ENCODE measurements at regions not wholly inside any gene's neighbourhood (a gene's known extent, or its start where the extent isn't known, plus 50 kb on each side); places are given as distances from the start of the nearest gene placed in this dataset.
"Not testable (repeated sequence)": the region's sequence is repeated elsewhere in the genome, so short reads cannot be mapped to it uniquely, and the experiment has no call there.

DNA sequence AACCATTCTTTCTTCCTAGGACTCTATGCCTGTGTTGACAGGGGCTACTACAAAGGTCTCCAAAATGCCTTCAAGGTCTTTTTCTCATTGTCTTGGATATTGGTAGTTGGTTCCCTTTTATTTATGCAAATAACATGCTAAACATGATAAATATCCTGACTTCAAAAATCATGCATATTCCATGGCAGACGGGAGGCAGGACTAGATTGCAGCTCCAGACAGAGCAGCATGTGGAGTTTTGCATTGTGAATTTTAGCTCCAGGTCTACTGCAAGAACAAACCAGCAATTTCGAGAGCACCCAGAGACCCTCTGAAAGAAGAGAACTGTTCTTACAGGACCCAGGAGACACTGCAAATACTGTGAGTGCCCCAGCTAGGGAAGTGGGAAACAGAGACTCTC is 254.9 kb downstream of the RCHY1 start:
- H3K36me3 Mint-ChIP-seq (ENCODE audit: low read depth, unreplicated experiment), result no peaks in the 10 kb centered on the region
- H3K4me3 Mint-ChIP-seq (ENCODE audit: unreplicated experiment), result no peak overlapping the region
- TF ChIP-seq, protein P1, sequence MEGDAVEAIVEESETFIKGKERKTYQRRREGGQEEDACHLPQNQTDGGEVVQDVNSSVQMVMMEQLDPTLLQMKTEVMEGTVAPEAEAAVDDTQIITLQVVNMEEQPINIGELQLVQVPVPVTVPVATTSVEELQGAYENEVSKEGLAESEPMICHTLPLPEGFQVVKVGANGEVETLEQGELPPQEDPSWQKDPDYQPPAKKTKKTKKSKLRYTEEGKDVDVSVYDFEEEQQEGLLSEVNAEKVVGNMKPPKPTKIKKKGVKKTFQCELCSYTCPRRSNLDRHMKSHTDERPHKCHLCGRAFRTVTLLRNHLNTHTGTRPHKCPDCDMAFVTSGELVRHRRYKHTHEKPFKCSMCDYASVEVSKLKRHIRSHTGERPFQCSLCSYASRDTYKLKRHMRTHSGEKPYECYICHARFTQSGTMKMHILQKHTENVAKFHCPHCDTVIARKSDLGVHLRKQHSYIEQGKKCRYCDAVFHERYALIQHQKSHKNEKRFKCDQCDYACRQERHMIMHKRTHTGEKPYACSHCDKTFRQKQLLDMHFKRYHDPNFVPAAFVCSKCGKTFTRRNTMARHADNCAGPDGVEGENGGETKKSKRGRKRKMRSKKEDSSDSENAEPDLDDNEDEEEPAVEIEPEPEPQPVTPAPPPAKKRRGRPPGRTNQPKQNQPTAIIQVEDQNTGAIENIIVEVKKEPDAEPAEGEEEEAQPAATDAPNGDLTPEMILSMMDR (IDR thresholded peaks at IDR 0.05; ENCODE audit: unreplicated experiment), result no peak
- no peaks in the 10 kb centered on the region for H3K9me3 Mint-ChIP-seq (ENCODE audit: unreplicated experiment)
- no peak overlapping the region for H3K27ac Mint-ChIP-seq (ENCODE audit: unreplicated experiment)
- no peaks in the 10 kb centered on the region for H3K27me3 Mint-ChIP-seq (ENCODE audit: unreplicated experiment)
- no peaks in the 10 kb centered on the region for H3K4me1 Mint-ChIP-seq (ENCODE audit: unreplicated experiment)
- no peak for DNase-seq (ENCODE audit: low spot score)

GRCh38 chr4:75255261-75255660 is 258.9 kb downstream of the RCHY1 start:
- TF ChIP-seq, protein P1 (IDR thresholded peaks at IDR 0.05; ENCODE audit: unreplicated experiment), result no peak
- no peak overlapping the region for H3K4me3 Mint-ChIP-seq (ENCODE audit: unreplicated experiment)
- H3K27ac Mint-ChIP-seq (ENCODE audit: unreplicated experiment), result no peak overlapping the region
- H3K4me1 Mint-ChIP-seq (ENCODE audit: unreplicated experiment), result no peaks in the 10 kb centered on the region
- H3K36me3 Mint-ChIP-seq (ENCODE audit: low read depth, unreplicated experiment), result no peaks in the 10 kb centered on the region
- H3K27me3 Mint-ChIP-seq (ENCODE audit: unreplicated experiment), result no peaks in the 10 kb centered on the region
- no peak for DNase-seq (ENCODE audit: low spot score)
- no peaks in the 10 kb centered on the region for H3K9me3 Mint-ChIP-seq (ENCODE audit: unreplicated experiment)

DNA sequence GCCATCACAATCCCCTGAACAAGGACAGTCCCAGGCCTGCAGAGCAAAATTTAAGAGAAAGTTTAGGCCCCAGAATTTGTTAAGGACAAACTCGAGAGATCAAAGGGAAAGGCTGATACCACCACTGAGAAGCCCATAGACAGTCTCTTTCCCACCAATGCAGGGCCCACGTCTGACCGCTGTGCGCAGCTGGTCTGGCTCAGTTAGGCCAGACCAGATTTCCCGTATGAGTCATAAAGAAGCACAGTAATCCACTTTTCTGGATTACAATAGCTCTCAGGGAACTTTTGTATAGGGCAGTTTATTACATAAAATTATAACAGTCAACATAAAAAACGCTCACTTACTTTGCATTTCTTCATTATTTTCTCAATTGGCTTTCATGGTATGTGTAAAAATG is 259.5 kb downstream of the RCHY1 start:
- Mint-ChIP-seq H3K27me3 (ENCODE audit: unreplicated experiment) (no peaks in the 10 kb centered on the region), H3K36me3 (ENCODE audit: low read depth, unreplicated experiment) (no peaks in the 10 kb centered on the region), H3K4me3 (ENCODE audit: unreplicated experiment) (no peak overlapping the region), H3K9me3 (ENCODE audit: unreplicated experiment) (no peaks in the 10 kb centered on the region), H3K4me1 (ENCODE audit: unreplicated experiment) (peaks cover under 1% of the 10 kb centered on the region), H3K27ac (ENCODE audit: unreplicated experiment) (no peak overlapping the region)
- DNase-seq (ENCODE audit: low spot score), result no peak
- TF ChIP-seq, protein P1 (IDR thresholded peaks at IDR 0.05; ENCODE audit: unreplicated experiment), result no peak

GRCh38 chr4:75253094-75253493 is 261.1 kb downstream of the RCHY1 start:
- H3K27me3 Mint-ChIP-seq (ENCODE audit: unreplicated experiment); H3K4me3 Mint-ChIP-seq (ENCODE audit: unreplicated experiment); H3K36me3 Mint-ChIP-seq (ENCODE audit: low read depth, unreplicated experiment); H3K27ac Mint-ChIP-seq (ENCODE audit: unreplicated experiment); H3K9me3 Mint-ChIP-seq (ENCODE audit: unreplicated experiment); DNase-seq (ENCODE audit: low spot score): not testable (repeated sequence)
- H3K4me1 Mint-ChIP-seq (ENCODE audit: unreplicated experiment), result peaks cover 16% of the 10 kb centered on the region

- no peak overlapping the region for H3K4me3 Mint-ChIP-seq (ENCODE audit: unreplicated experiment)
- no peak for DNase-seq (ENCODE audit: low spot score)
- no peaks in the 10 kb centered on the region for H3K9me3 Mint-ChIP-seq (ENCODE audit: unreplicated experiment)
- TF ChIP-seq, protein P1 (IDR thresholded peaks at IDR 0.05; ENCODE audit: unreplicated experiment), result no peak
- H3K4me1 Mint-ChIP-seq (ENCODE audit: unreplicated experiment), result peaks cover 20% of the 10 kb centered on the region
- no peaks in the 10 kb centered on the region for H3K27me3 Mint-ChIP-seq (ENCODE audit: unreplicated experiment)
- H3K36me3 Mint-ChIP-seq (ENCODE audit: low read depth, unreplicated experiment), result no peaks in the 10 kb centered on the region
- H3K27ac Mint-ChIP-seq (ENCODE audit: unreplicated experiment), result no peak overlapping the region
Measured at GRCh38 chr4:75251547-75251946, 262.7 kb downstream of the RCHY1 start.

DNA sequence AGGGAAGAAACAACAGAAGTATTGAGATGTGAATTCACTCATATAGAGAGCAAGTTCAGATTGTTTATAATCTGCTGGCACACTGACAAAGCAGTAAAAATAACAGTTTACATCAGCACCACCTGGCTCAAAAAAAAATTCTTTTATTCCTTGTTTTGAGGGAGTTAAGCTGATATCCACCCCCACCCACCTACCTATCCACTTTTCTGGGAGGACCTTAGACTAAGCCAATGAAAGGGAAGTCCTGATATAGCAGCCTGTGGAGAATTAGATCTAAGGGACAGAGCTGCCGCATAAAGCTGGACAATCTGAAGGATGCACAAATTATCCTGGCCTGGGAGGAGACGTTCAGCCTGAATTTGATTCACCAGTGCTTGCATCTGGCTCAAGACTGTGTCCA is 264.5 kb downstream of the RCHY1 start:
- Mint-ChIP-seq H3K36me3 (ENCODE audit: low read depth, unreplicated experiment) (no peaks in the 10 kb centered on the region), H3K27ac (ENCODE audit: unreplicated experiment) (peak overlapping the region; percentile 57), H3K4me1 (ENCODE audit: unreplicated experiment) (peaks cover 20% of the 10 kb centered on the region), H3K9me3 (ENCODE audit: unreplicated experiment) (no peaks in the 10 kb centered on the region), H3K4me3 (ENCODE audit: unreplicated experiment) (no peak overlapping the region), H3K27me3 (ENCODE audit: unreplicated experiment) (no peaks in the 10 kb centered on the region)
- DNase-seq (ENCODE audit: low spot score), result no peak
- TF ChIP-seq, protein P1 (IDR thresholded peaks at IDR 0.05; ENCODE audit: unreplicated experiment), result no peak
